ENCODE measurements at regions not wholly inside any gene's neighbourhood (a gene's known extent, or its start where the extent isn't known, plus 50 kb on each side); places are given as distances from the start of the nearest gene placed in this dataset.

DNA sequence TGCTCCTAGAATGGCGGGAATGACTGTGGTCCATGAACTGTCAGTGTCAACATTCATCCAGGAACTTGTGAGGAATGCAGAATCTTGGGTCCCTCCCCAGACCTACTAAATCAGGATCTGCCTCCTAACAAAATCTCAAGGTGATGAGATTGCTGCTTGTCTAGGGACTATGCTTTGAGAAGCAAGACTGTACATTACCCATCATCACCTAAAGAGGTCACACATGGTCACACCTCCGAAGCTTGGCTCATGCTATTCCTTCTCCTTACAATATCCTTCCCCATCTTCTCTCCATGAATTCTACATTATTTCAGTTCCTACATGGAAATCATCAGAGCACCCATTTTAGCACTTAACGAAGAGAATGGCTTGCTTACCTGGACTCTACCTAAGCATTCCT is 102.3 kb upstream of the JARID2 start:
- H3K9me3 Mint-ChIP-seq = no peaks in the 10 kb centered on the region
- H3K27me3 Mint-ChIP-seq (ENCODE audit: low read depth) = no peaks in the 10 kb centered on the region
- peaks cover 8% of the 10 kb centered on the region for H3K4me1 Mint-ChIP-seq
- TF ChIP-seq, protein P1, sequence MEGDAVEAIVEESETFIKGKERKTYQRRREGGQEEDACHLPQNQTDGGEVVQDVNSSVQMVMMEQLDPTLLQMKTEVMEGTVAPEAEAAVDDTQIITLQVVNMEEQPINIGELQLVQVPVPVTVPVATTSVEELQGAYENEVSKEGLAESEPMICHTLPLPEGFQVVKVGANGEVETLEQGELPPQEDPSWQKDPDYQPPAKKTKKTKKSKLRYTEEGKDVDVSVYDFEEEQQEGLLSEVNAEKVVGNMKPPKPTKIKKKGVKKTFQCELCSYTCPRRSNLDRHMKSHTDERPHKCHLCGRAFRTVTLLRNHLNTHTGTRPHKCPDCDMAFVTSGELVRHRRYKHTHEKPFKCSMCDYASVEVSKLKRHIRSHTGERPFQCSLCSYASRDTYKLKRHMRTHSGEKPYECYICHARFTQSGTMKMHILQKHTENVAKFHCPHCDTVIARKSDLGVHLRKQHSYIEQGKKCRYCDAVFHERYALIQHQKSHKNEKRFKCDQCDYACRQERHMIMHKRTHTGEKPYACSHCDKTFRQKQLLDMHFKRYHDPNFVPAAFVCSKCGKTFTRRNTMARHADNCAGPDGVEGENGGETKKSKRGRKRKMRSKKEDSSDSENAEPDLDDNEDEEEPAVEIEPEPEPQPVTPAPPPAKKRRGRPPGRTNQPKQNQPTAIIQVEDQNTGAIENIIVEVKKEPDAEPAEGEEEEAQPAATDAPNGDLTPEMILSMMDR (conservative IDR thresholded peaks at IDR 0.05) = no peak
- H3K36me3 Mint-ChIP-seq (ENCODE audit: low read depth) = no peaks in the 10 kb centered on the region
- no peak overlapping the region for H3K27ac Mint-ChIP-seq (ENCODE audit: unreplicated experiment)
- no peak for DNase-seq (ENCODE audit: low read depth, low spot score)
- no peak overlapping the region for H3K4me3 Mint-ChIP-seq

DNA sequence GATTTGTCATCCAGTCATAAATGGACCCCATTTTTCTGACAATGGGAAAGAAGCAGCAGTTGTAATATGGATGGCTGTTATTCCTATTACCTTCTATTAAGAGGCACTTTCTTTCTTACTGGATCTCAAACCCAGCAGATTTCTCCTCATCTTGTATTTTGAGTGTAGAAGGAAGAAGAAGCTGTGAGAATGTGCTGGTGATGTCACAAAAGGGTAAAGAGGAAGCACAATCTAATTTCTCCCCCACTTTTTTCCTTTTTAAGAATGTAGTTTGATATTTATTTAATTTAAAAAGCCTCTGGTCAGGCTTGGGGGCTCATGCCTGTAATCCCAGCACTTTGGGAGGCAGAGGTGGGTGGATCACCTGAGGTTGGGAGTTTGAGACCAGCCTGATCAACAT is 100.0 kb upstream of the JARID2 start:
- TF ChIP-seq, protein P1 (conservative IDR thresholded peaks at IDR 0.05) = no peak
- H3K4me1 Mint-ChIP-seq = peaks cover 12% of the 10 kb centered on the region
- H3K27me3 Mint-ChIP-seq (ENCODE audit: low read depth) = no peaks in the 10 kb centered on the region
- DNase-seq (ENCODE audit: low read depth, low spot score) = no peak
- H3K27ac Mint-ChIP-seq (ENCODE audit: unreplicated experiment) = no peak overlapping the region
- H3K4me3 Mint-ChIP-seq = no peak overlapping the region
- no peaks in the 10 kb centered on the region for H3K36me3 Mint-ChIP-seq (ENCODE audit: low read depth)
- no peaks in the 10 kb centered on the region for H3K9me3 Mint-ChIP-seq

DNA sequence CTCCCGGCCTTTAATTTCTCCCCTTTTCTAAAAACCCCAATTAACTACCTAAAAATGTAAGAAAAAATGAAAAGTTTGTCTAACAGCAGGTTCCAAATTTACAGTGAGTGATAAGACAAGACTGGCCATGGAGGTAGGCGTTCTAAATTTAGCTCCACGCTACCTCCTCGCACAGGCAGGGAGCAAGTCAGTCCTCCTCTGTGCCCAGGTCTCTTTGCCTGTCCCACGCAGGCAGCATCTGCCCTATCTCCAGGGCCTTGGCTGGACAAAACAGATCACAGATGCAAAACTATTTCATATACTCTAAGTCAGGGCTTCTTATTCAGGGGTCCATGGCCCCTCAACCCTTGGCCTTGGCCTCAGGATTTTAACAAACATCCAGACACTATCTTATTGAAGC is 98.0 kb upstream of the JARID2 start:
- H3K9me3 Mint-ChIP-seq = no peaks in the 10 kb centered on the region
- TF ChIP-seq, protein P1 (conservative IDR thresholded peaks at IDR 0.05) = no peak
- H3K4me1 Mint-ChIP-seq = peaks cover 12% of the 10 kb centered on the region
- no peaks in the 10 kb centered on the region for H3K27me3 Mint-ChIP-seq (ENCODE audit: low read depth)
- DNase-seq (ENCODE audit: low read depth, low spot score) = no peak
- no peak overlapping the region for H3K4me3 Mint-ChIP-seq
- H3K36me3 Mint-ChIP-seq (ENCODE audit: low read depth) = no peaks in the 10 kb centered on the region
- no peak overlapping the region for H3K27ac Mint-ChIP-seq (ENCODE audit: unreplicated experiment)

DNA sequence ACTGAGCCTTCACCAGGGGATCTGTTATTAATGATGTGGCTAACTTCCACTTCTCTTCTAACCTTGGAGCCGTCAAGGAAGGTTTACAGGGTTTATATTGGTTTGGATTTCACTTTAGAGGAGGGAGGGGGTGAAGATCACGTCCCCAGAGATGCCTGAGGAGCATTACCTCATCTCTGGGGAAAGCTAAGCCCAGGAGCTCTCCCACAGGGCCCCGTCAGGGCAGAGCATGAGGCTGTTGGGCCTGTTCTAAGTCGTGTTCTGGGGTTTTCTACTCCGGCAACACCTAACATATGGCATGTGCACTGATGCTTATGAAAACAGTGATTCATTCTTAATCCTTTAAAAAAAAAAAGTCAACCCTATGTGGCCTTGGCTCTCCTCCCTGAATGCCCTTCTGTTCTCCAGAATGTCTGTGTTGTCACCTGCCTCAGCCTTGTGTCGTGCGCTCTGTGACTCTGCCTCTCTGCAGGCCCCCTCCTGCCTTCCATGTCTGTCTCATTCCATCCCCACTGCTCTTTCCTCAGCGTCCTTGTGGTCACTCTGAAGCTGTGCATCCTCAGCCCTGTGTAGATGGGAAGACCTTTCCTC is 97.4 kb upstream of the JARID2 start:
- Mint-ChIP-seq H3K27me3 (ENCODE audit: low read depth) (no peaks in the 10 kb centered on the region), H3K27ac (ENCODE audit: unreplicated experiment) (peak overlapping the region; percentile 44), H3K4me1 (peaks cover 12% of the 10 kb centered on the region), H3K4me3 (no peak overlapping the region), H3K36me3 (ENCODE audit: low read depth) (no peaks in the 10 kb centered on the region), H3K9me3 (no peaks in the 10 kb centered on the region)
- TF ChIP-seq, protein P1 (conservative IDR thresholded peaks at IDR 0.05) = peak; percentile 18
- no peak for DNase-seq (ENCODE audit: low read depth, low spot score)

DNA sequence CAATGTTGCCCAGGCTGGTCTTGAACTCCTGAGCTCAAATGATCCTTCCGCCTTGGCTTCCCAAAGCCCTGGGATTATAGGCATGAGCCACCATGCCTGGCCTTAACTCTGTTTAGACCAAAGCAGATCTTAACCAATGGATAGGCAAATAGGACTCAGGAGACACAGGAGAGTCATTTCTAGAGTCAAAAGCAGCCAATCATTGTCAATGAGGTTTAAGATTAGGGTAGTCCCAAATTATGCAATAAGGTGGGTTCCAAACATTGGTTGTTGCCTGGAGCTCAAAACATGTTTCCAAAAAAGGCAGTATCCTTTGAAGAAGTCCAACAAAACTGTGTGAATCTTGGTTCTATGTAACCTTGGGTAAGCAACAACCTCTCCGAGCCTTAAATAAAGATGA is 95.7 kb upstream of the JARID2 start:
- H3K36me3 Mint-ChIP-seq (ENCODE audit: low read depth) = no peaks in the 10 kb centered on the region
- no peak overlapping the region for H3K27ac Mint-ChIP-seq (ENCODE audit: unreplicated experiment)
- no peaks in the 10 kb centered on the region for H3K27me3 Mint-ChIP-seq (ENCODE audit: low read depth)
- H3K4me1 Mint-ChIP-seq = peaks cover 12% of the 10 kb centered on the region
- TF ChIP-seq, protein P1 (conservative IDR thresholded peaks at IDR 0.05) = no peak
- no peak for DNase-seq (ENCODE audit: low read depth, low spot score)
- no peak overlapping the region for H3K4me3 Mint-ChIP-seq
- H3K9me3 Mint-ChIP-seq = no peaks in the 10 kb centered on the region
